Large intestine (tissue), 3 donors: ENCODE measurements at regions not wholly inside any gene's neighbourhood (a gene's known extent, or its start where the extent isn't known, plus 50 kb on each side); places are given as distances from the start of the nearest gene placed in this dataset.

Experiments used
- DNase-seq, 2 donors: peaks; one replicate each; pipeline versions ENCODE4 v3.0.0 to v3.0.0-alpha.2; 2013
- H3K27ac ChIP-seq: one replicate; pipeline ENCODE4 v1.5.1; 2013; ENCODE audit warnings: low read length
- H3K27me3 ChIP-seq: 2 replicates; pipeline ENCODE4 v1.6.1; 2013; ENCODE audit warnings: low read length; ENCODE audit not compliant: control insufficient read depth, insufficient read depth
- H3K36me3 ChIP-seq: 2 replicates; pipeline ENCODE4 v1.6.1; 2013; ENCODE audit warnings: low read length; ENCODE audit not compliant: control insufficient read depth, insufficient read depth
- H3K4me1 ChIP-seq: one replicate; pipeline ENCODE4 v1.6.1; 2013; ENCODE audit warnings: low read length; ENCODE audit not compliant: control insufficient read depth, insufficient read depth
- H3K4me3 ChIP-seq: one replicate; pipeline ENCODE4 v1.5.1; 2013; ENCODE audit warnings: low read length
- H3K9me3 ChIP-seq: one replicate; pipeline ENCODE4 v1.6.1; 2013; ENCODE audit warnings: mild to moderate bottlenecking, low read depth, low read length, moderate library complexity; ENCODE audit not compliant: control insufficient read depth
- WGBS: methylation state at CpG from one replicate; pipeline ENCODE4 v1.1.5; 2013; ENCODE audit warnings: low lambda C conversion rate; ENCODE audit not compliant: insufficient coverage; 5-methylcytosine and 5-hydroxymethylcytosine counted together

- Histone ChIP-seq H3K9me3 (no peaks in the 10 kb centered on the region), H3K27ac (no peak overlapping the region), H3K36me3 (no peaks in the 10 kb centered on the region), H3K4me3 (no peak overlapping the region), H3K27me3 (no peaks in the 10 kb centered on the region), H3K4me1 (no peaks in the 10 kb centered on the region)
- no CpG with 5 or more reads among the region's 6 CpGs for WGBS
- DNase-seq = no peak
Measured at GRCh38 chr15:29386523-29386922, 116.9 kb upstream of the NSMCE3 start.

DNA sequence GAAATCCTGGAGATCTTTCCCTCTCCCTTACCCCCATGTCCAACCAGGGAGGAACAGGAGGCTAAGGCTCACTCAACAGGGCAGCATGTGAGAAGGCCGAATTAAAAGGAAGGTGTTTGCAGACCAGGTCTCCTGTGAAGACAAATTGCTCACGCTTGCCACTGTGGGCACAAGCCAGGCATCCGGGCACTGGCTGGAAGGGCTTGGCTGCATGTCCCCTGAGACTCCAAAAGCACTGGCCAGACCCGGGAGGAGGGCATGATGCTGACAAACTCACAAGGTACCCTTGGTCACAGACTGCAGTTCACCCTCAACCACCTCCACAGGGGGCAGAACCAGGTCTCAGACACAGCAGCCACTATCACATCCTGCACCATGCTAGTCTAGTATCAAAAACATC is 113.7 kb upstream of the NSMCE3 start:
- H3K36me3 ChIP-seq = no peaks in the 10 kb centered on the region
- no CpG with 5 or more reads among the region's 4 CpGs for WGBS
- no peak for DNase-seq

DNA sequence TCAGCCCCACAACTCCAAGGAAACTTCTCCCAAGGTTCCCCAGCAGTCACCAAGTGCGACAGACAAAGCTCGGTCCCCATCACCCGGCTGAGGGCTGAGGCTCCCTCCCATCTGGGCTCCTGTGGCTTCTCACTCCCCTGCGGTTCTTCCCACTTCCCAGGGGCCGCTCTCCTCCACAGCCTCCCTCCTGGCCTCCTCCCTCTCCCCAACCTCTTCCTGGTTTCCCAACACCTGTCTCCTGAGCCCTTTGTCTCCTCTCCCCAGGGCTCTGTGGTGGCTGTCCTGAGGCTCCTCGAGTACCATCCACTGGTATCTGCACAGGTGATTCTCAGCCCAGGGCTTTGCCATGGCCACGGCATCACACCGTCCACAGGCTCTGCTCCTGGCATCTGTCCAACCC is 113.2 kb upstream of the NSMCE3 start:
- H3K27ac ChIP-seq = no peak overlapping the region
- no peaks in the 10 kb centered on the region for H3K4me1 ChIP-seq
- 73% methylated on average over 2 of the region's 8 CpGs for WGBS
- no peak overlapping the region for H3K4me3 ChIP-seq
- DNase-seq = no peak
- no peaks in the 10 kb centered on the region for H3K36me3 ChIP-seq
- H3K27me3 ChIP-seq = no peaks in the 10 kb centered on the region
- H3K9me3 ChIP-seq = no peaks in the 10 kb centered on the region

More for the DNA sequence above, 113.7 kb upstream of the NSMCE3 start:
- Histone ChIP-seq H3K27me3 (no peaks in the 10 kb centered on the region), H3K4me1 (no peaks in the 10 kb centered on the region), H3K4me3 (no peak overlapping the region), H3K27ac (no peak overlapping the region), H3K9me3 (no peaks in the 10 kb centered on the region)

DNA sequence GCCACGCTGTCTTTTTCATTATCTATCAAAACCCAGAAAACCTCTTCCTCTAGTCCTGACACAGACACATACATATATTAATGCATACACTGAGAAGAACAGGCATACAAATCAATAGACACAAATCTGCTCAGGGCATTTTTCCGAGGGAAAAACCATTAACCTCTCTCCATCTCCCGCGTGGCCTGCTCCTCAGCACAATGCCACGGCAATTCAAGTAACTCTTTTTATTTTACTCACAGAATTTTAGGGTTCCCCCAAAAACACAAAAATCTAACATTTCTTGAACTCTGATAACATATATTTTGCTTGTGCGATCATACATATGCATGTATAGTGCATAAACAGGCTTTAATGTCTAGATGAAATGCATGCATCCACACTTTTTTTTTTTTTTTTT is 110.8 kb upstream of the NSMCE3 start:
- Histone ChIP-seq H3K9me3 (no peaks in the 10 kb centered on the region), H3K27me3 (no peaks in the 10 kb centered on the region), H3K27ac (no peak overlapping the region), H3K4me1 (no peaks in the 10 kb centered on the region), H3K36me3 (no peaks in the 10 kb centered on the region), H3K4me3 (no peak overlapping the region)
- WGBS = no CpG with 5 or more reads among the region's 6 CpGs
- no peak for DNase-seq

DNA sequence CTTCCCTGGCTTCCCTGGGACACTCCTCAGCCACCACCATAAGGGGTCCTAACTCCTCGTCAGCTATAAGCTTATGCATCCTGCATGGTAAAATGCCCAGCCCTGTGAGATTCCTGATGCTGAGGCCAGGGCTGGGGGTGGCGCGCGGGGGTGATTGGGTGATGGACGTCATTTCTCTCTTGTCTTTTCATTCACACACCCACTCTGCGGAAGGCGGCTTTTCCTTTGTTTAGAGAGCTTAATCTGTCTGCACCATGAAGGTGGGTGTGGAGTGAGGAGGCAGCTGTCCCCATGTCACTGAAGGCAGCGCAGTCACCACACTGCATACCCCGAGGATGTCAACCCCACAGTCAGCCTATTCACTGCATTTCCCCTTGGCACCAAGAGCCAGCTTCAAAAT is 110.0 kb upstream of the NSMCE3 start:
- WGBS = no CpG with 5 or more reads among the region's 9 CpGs
- no peaks in the 10 kb centered on the region for H3K27me3 ChIP-seq
- no peaks in the 10 kb centered on the region for H3K36me3 ChIP-seq
- H3K27ac ChIP-seq = no peak overlapping the region
- H3K4me1 ChIP-seq = no peaks in the 10 kb centered on the region
- no peak overlapping the region for H3K4me3 ChIP-seq
- no peaks in the 10 kb centered on the region for H3K9me3 ChIP-seq
- DNase-seq = no peak

DNA sequence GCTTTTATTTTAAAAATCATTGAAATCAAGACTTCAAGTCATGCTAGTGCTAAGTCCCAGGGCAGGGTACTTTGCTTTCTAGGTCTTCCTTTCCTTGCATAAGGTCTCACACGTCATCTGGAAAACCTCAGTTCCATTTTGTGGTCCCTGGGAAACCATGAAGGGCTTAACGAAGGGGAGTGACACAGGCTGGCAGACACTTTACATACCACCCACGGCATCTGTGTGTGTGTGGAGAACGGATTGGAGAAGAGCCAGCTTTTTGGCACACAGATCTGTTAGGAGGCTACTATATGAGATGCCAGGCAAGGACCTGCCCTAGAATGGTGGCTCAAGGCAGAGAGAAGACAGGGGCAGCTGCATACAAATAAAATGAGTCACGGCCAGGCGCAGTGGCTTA is 107.5 kb upstream of the NSMCE3 start:
- Histone ChIP-seq H3K36me3 (no peaks in the 10 kb centered on the region), H3K9me3 (no peaks in the 10 kb centered on the region), H3K27me3 (no peaks in the 10 kb centered on the region), H3K4me1 (no peaks in the 10 kb centered on the region), H3K27ac (no peak overlapping the region), H3K4me3 (no peak overlapping the region)
- no CpG with 5 or more reads among the region's 6 CpGs for WGBS
- DNase-seq = no peak

DNA sequence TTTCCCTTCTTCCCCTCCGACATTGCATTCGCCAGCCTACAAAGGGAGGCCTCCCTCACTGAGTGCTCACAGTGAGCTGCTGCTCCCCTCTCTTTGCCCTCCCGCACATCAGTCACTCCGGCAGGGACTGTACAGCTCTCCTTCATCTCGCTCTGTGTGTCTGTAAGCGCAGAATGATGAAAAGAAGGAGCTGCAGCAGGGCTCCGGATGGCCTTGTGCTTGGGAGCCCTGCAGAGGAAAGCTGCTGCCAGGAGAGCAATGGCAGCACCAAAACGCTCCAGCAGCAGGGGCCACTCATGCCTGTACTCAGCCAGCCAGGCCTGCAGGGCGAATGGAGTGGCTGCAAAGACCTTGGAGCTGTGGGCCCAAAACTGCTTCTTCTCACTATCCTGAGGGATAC is 107.0 kb upstream of the NSMCE3 start:
- Histone ChIP-seq H3K9me3 (no peaks in the 10 kb centered on the region), H3K4me3 (no peak overlapping the region), H3K27ac (no peak overlapping the region), H3K4me1 (no peaks in the 10 kb centered on the region), H3K36me3 (no peaks in the 10 kb centered on the region), H3K27me3 (no peaks in the 10 kb centered on the region)
- WGBS = no CpG with 5 or more reads among the region's 9 CpGs
- no peak for DNase-seq

DNA sequence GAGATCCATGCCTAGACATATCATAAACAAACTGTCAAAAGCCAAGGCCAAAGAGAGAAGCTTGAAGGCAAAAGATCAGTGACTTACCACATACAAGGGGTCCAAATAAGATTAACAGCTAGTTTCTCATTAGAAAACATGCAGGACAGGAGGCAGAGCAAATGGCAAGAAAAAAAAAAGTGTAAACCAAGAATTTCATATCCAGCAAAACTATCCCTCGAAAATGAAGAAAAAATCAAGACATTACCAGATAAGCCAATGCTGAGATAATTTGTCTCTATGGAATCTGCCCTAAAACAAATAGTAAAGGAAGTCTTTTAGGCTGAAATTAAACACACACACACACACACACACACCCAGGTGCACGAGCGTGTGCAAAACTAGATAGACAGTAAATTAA is 99.6 kb upstream of the NSMCE3 start:
- Histone ChIP-seq H3K9me3 (no peaks in the 10 kb centered on the region), H3K4me1 (no peaks in the 10 kb centered on the region), H3K27ac (no peak overlapping the region), H3K4me3 (no peak overlapping the region), H3K27me3 (no peaks in the 10 kb centered on the region), H3K36me3 (no peaks in the 10 kb centered on the region)
- DNase-seq = no peak
- WGBS = no CpG with 5 or more reads among the region's 3 CpGs

DNA sequence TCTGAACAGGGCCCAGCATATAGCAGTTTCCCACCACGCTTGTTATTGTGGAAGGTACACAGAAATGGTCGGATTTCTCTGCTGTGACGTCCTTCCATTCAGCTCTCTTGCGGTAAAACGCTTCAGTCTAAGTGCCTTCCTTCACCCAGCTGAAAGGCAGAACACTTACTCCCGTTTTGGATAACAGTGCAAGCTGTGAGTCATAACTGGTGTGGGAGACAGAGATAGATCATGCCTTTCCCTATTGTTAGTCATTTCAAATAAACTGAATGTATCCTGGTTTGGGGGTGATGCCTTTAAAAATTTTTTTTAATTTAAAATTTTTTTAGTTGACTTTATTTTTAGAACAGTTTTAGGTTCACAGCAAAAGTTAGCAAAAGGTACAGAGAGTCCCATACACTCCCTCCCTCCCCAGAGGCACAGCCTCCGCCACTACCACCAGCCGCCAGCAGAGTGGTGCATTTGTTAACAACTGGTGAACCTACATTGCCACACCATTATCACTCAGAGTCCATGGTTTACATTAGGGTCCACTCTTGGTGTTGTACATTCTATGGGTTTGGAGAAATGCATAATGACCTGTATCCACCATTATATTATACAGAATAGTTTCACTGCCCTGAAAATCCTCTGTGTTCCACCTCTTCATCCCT is 94.9 kb upstream of the NSMCE3 start:
- no peaks in the 10 kb centered on the region for H3K9me3 ChIP-seq
- H3K36me3 ChIP-seq = no peaks in the 10 kb centered on the region
- no peak for DNase-seq
- H3K4me1 ChIP-seq = no peaks in the 10 kb centered on the region
- H3K27me3 ChIP-seq = no peaks in the 10 kb centered on the region
- WGBS = no CpG with 5 or more reads among the region's 8 CpGs
- no peak overlapping the region for H3K27ac ChIP-seq
- H3K4me3 ChIP-seq = no peak overlapping the region

- Histone ChIP-seq H3K27me3 (no peaks in the 10 kb centered on the region), H3K4me3 (no peak overlapping the region), H3K9me3 (no peaks in the 10 kb centered on the region), H3K27ac (no peak overlapping the region), H3K4me1 (no peaks in the 10 kb centered on the region), H3K36me3 (no peaks in the 10 kb centered on the region)
- no peak for DNase-seq
- WGBS = no CpG with 5 or more reads among the region's 4 CpGs
Measured at GRCh38 chr15:29361560-29361959, 91.9 kb upstream of the NSMCE3 start.

DNA sequence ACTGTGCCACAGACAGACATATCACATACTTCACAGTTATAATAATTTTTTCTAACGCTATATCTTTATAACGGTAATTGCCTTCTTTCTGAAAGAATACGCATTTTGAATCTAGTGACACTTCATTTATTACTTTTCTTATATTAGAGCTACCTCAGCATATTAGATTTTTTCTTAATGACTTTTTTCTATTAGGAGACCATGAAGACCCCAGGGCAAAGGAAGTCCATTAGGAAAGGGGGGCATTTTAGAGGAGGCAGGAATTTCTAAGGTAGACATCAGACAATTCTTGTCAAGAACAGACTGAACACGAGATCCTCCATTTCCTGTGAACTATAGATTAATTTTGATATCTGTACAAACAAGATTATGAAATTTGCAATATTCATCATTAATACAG is 90.5 kb upstream of the NSMCE3 start:
- DNase-seq = no peak
- Histone ChIP-seq H3K4me1 (no peaks in the 10 kb centered on the region), H3K9me3 (no peaks in the 10 kb centered on the region), H3K27me3 (no peaks in the 10 kb centered on the region), H3K36me3 (no peaks in the 10 kb centered on the region), H3K4me3 (no peak overlapping the region), H3K27ac (no peak overlapping the region)
- WGBS = 100% methylated on average over 3 of the region's 4 CpGs
